SK-N-MC (cell line): ENCODE measurements at regions not wholly inside any gene's neighbourhood (a gene's known extent, or its start where the extent isn't known, plus 50 kb on each side); places are given as distances from the start of the nearest gene placed in this dataset.

Experiments used
- EZH2 ChIP-seq: fragments of 200-600 bp; sonication (generic); IDR thresholded peaks from one replicate; pipeline ENCODE4 v1.6.1; 2017; ENCODE audit warnings: antibody characterized with exemption
- FOXP2 ChIP-seq: optimal IDR thresholded peaks from 2 replicates; pipeline ENCODE3; 2011; ENCODE audit warnings: mild to moderate bottlenecking, moderate library complexity; ENCODE audit not compliant: insufficient read depth; ENCODE audit errors: extremely low read length, control extremely low read depth
- POLR2AphosphoS5 ChIP-seq: IDR thresholded peaks from 2 replicates; pipeline ENCODE4 v1.6.1; 2012; ENCODE audit warnings: mild to moderate bottlenecking, low read depth, low read length, borderline replicate concordance

GRCh38 chr10:128301051-128301450 is 174.8 kb upstream of the MKI67 start:
- TF ChIP-seq EZH2 (no peak), POLR2AphosphoS5 (no peak), FOXP2 (no peak)
